ENCODE measurements at regions not wholly inside any gene's neighbourhood (a gene's known extent, or its start where the extent isn't known, plus 50 kb on each side); places are given as distances from the start of the nearest gene placed in this dataset.

DNA sequence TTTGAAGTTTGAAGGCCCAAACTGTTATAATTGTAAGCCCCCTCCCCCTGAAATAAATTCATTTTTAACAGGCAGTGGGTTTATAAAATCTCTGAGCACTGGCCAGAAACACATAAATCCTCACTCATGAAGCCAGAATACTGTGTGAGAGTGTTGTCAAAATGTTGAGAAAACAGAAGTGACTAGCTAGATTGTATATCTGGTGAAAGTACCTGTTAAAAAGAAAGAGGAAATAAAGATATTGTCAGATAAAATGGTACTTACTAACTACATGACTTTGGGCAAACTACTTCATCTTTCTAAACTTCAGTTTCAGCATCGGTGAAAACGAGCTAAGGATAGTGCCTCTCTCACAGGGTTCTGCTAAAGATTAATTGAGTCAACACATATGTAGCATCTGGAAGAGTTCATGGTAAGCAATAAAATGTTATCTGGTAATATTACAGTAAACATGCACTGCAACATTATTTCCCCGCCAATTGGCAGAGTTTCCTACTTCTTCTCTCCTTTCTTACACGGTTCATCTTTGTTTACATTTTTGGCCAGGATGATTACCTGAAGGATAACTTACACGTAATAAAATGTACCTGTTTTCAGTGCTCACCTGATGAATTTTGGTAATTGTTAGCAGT lies 202.5 kb upstream of the CHRM2 start:
- DNase-seq (ENCODE audit: low read depth) = no peak

DNA sequence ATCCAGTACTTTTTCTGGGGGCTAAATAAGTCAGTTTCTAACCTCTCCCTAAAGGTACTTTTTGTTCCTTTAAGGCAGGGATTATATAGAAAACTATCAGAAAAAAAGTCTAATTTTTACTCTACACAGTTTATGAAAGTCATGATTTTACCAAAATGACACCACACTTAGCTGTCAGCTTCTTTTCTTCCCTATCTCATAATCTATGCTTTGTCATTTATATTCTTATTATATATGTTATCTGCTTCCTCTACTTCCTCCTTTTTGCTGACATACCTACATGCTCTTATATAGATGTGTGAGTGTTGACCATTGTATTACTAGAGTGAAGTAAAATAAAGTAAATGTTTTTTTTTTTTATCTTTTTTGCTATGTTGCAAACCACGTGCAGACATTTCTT lies 203.9 kb upstream of the CHRM2 start:
- no peak for DNase-seq (ENCODE audit: low read depth)

DNA sequence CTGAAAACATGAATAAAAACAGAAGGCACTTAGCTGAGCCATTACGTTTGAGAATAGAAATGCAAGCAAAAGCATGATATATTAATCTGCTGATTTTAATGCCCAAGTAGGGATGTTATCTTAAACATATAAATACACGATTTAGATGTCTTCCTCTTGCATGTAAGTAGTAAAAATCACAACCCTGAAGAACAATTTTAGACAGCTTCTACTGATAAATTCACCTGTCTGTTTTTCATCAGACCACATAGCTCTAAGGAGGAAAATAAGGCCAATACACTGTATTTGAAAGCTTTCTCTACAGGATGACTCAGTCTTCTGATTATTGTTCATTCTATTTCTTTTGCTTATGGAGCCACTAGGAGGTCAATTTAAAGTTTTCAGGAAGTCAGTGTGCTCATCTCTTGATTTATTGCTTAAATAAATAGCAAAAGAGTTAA lies 210.9 kb upstream of the CHRM2 start:
- no peak for DNase-seq (ENCODE audit: low read depth)

DNA sequence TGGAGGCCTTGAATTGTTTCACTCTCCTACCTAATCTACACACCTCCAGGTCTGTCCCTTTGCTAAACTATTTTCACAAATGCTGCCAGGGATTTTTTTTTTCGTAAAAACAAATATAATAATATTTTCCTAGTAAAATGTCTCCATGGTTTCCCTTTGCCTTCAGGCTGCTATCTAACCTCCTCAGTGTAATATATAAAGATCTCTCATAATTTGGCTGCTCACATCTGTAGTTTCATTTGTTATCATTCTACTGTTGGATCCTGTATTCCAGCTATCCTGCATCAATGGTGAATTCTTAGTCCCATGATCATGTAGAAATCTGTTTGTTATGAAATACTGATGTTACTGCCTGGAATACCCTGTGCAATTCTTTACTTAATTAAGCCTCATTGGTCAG lies 211.9 kb upstream of the CHRM2 start:
- no peak for DNase-seq (ENCODE audit: low read depth)

DNA sequence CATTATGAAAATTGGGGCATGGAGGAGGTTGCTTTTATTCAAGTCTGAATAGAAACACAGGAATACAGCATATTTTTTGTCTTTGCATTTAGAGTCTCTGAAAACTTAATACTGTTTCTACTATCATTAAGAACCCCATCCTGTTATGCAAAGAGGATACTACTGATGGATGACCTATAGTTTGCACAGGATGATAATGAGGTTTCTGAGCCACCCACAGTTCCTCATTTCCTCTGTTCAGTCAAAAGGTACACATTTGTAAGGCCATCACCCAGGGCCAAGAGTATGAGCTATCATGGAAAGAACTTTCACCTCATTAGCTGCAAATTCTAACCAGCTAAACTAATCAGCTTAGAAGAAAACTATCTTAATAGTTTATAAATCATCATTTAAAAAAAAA lies 213.0 kb upstream of the CHRM2 start:
- DNase-seq (ENCODE audit: low read depth) = no peak

DNA sequence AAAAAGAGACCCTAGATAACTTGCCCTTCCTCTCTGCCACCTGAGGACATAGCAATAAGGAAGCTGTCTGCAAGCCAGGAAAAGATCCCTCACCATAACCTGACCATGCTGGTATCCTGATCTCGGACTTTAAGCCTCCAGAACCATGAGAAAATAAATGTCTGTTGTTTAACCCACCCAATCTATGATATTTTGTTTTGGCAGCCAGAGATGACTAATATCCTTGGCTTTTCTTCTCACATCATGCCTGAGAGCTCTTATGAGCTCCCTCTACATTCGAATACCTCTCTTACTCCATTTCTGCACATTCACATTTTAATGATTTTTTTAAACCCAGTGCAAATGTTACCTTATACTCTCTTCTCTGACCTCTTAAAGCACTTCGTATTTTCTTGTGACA lies 214.0 kb upstream of the CHRM2 start:
- DNase-seq (ENCODE audit: low read depth) = no peak

DNA sequence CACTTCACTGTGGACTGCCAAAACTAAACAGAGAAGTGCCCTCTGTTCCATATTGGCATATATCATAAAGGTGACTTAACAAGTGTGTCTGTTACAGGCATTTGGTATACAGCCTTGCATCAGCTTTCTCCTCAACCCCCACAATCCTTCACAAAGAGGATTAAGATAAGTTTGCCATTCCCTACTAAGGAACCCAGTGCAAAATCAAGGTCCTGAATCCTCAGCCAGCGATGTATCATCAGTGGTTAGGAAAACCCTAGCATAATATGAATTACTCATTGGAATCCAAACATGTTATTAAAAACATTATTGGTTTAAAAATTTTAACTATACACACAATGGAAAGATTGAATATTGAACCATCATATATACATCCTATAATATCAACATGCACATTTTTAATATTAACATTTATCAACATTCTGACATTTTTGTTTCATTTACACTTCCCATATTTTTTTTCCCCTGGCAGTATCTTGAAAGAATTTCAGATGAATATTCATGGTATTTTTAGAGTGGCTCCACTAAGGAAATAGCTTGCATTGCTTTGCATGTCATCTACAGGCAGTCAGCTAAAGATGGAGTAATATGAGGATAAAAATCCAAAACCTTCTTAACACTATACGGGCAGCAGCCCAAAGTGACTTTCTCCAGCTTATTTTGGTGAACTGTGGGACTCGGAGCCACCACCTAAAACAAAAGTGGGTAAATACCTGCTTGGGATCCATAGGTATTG lies 215.6 kb upstream of the CHRM2 start:
- no peak for DNase-seq (ENCODE audit: low read depth)

DNA sequence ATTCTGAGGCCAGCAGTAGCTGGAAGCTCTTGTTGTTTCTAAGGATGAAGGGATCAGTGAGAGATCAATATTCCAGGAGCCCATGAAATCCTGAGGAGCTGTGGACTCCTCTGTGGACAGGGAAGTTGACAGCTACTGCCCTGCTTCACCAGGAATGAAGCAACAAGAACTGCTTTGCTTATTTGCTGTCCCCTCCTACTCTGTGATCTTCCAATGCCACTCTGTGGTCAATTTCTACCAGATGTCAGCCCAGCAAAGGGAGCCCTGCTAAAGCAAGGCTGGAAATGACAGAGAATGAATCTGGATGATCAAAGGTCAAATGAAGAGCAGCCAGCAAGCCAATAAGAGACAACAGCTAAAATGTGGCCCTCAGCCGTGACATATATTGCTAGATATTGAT lies 227.5 kb upstream of the CHRM2 start:
- no peak for DNase-seq (ENCODE audit: low read depth)

DNA sequence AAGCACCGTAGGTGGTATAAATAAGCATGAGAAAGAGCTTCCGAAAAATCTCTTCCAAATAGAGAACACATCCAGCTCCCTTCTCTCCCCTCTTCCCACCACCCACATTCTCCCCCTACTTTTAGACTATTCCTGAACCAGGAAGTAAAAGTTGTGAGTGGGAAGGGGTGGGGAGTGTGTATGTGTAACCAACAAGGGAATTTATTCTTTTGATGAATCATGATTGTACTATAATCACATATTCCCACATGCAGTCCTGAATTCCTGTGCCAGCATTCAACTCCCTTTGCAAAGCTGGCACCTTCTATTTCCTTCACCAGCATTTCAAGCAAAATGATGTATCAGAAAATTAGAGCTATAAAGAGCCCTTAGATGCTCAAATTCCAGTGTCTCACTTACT lies 230.6 kb upstream of the CHRM2 start:
- no peak for DNase-seq (ENCODE audit: low read depth)

DNA sequence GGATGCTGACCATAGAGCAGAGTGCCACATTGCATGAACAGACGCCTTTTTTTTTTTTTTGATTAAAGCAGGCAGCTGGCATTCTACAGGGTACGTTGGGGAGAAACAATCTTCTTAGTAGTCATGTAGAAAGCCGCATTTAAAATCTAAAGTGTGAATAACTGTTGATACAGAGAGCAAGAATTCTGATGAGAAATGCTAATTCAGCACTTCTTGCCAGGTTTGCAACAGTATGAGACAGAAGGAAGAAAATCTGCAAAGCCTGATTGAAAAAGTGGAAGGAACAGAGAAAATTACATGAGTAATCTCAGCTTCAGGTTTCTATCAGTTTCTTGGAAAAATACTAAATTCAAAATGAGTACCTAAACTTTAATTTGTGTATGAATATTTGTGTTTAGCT lies 232.7 kb upstream of the CHRM2 start:
- no peak for DNase-seq (ENCODE audit: low read depth)

DNA sequence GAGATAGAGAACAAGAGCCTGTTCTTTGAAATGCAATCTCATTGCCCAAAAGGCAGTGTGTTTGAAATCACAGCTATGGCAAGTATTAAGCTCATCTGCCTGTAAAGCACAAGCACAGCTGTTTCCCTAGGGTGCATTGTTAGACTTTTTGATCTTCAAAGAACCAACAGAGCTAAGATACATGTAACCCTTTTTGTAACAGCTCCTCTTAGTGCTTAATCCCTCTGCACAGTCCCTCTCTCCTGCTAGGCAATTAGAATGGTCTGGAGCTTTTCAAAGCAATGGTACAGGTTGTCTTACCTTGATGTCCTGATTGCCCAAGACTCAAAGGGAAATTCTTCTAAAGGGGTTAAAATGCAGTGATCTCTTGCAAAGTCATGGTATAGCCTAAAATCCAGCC lies 249.6 kb upstream of the CHRM2 start:
- no peak for DNase-seq (ENCODE audit: low read depth)

DNA sequence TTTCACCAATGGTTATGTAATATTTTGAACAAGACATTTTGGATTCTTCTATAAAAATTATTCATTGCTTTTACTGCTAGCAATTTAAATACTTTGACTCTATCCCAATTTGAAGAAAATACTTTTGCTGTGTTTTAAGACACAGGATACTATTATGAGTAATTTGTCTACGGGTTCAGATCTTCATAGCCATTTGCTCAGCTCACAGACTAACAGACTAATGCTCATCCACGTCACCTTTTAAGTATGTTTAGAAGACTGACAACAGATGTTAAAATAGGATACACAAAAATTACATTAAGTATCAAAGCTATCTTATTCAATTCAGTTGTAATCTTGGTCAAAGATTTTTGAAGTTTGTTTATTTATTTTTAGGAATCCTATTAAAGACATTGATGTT lies 251.3 kb upstream of the CHRM2 start:
- no peak for DNase-seq (ENCODE audit: low read depth)

DNA sequence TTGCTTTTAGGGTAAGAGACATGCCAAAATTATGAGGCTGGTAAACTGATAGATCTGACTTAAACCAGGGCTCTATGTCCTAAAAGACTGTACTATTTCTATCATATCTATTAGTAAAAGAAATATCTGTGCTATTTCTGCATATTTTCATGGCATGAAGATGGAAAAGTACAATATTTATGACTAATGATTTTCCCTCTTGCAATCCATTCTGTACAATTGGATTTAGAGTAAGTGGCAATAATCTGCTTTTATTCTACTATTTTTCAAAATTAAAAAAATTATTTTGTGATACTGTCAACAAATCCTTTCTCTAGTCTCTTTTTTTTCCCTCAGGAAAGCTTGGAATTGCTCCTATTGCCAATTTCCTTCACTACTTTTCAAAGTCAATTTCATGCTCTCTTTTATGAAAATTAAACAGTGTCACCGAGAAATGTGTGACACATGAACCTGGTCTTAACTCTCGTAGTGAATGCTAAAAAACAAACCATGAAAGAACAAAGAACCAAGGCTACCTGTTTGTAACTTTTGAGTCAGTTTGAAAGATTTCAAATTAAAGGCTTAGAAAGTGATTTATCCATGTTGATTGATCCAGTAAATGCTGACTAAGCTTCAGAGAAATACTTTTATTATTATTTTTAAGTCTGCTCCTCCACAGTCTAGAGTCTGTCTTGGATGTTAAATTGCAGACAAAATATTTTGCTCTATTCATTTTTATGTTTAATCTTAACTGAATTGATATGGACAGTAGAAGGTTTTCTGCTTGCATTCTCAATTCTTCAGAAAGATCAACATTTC lies 262.7 kb upstream of the CHRM2 start:
- no peak for DNase-seq (ENCODE audit: low read depth)

DNA sequence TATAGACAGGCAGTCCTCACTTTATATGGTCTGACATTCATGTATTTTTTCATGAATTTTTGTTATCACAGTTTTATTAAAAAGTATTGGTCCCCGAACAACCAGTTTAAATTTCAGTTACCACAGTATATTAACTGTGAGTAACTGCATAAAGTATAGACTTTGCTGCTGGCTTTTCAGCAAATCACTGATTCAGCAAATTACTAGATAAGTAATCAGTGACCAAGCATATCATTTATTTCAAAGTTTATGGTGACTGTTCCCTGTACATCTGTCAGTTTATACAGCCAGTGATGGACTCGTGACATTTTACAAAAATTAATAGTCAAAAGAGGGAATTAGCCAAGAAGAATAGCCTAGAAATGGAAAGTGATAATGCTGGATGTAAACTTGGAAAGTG lies 266.7 kb upstream of the CHRM2 start:
- DNase-seq (ENCODE audit: low read depth) = no peak

DNA sequence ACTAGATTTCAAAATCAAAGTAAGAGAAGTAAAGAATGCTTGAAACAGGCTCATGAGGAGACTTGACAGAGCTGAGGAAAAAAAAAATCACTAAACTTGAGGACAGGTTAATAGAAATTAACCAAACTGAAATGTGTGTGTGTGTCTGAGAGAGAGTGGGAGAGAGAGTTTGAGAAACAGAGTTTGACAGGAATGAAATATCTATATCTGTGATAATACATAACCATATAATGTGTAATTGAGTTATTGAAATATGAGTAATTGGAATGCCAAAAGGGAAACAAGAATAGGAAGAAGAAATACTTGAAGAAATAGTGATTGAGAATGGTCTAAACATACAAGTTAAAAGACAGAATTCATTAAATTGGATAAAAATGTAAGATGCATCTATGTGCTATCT lies 268.0 kb upstream of the CHRM2 start:
- DNase-seq (ENCODE audit: low read depth) = no peak

DNA sequence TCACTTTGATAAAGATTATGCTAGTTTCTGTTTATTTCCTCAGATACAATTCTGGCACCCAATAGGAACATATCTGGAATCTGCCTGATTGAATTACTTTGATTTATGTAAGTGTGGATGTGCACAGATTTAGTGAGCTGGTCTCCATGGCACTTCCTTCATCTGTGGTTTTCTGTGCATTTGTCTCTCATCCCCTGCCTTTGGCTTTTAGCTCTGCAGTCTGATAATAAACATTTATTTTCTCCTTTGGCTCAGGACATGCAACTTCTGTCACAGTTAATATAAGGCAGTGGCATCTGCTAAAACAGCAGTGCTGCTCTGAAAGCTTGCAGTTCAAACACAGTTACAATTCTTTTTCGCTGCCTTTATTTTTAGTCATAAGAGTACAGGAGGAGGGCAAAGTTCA lies 273.7 kb upstream of the CHRM2 start:
- no peak for DNase-seq (ENCODE audit: low read depth)

DNA sequence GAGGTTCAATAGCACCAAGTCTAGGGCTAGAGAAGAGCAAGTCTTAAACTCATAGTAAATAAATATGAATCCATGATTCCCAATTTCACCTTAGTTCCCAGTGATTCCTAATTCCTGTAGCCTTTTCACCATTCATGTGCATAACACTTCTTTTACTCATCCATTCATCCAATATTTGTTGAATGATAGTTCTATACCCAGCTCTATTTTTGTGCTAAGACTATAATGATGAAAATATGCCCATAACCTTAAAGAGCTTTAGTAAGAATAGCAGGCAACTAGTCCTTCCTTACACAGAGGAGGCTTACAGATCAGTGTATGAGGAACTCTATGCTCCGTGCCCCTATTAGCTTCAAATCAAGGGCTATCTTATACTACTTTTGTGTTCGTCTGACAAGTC lies 280.2 kb upstream of the CHRM2 start:
- DNase-seq (ENCODE audit: low read depth) = no peak

DNA sequence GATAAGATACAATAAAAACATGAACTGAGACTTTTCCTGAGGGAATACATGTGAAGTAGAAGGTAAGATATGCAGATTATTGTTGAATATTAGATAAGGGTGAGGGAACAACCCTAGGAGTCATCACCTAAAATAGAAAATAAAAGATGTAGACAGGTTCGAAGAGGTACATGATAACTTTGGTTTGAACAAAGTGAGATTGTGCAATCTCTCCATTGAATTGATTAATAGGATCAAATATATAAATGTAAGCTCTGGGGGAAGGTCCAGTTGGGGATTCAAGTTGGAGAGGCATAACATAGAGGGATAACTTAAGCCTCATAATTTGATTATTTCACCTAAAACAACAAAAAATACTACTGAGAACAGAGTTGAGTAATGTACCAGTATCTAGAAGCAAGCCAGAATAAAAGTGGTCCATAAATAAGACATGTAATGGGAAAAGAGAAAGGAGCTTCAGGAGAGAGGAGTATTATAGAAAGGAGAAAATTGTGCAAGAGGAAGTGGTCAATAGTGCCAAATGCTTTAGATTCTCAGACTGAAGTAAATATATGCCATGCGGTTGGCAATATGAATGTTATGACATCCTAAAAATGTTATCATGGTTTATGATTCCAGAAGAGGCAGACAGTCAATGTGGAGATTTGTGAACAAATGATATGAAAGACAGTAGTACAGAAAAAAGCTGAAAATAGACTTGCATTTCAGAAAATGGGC lies 282.3 kb upstream of the CHRM2 start:
- DNase-seq (ENCODE audit: low read depth) = no peak

DNA sequence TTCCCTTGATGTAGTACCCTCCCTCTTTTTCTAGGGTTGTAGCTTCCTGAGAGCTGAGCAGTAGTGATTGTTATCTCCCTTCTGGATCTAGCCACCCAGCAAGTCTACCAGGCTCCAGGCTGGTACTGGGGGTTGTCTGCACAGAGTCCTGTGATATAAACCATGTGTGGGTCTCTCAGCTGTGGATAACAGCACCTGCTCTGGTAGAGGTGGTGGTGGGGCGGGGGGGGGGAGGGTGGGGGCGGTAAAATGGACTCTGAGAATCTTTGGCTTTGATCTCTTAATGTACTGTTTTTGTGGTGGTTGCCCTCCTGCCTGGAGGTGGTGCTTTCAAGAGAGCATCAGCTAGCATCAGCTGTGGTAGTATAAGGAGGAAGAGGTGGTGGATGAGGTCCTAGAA lies 302.0 kb upstream of the CHRM2 start:
- no peak for DNase-seq (ENCODE audit: low read depth)

DNA sequence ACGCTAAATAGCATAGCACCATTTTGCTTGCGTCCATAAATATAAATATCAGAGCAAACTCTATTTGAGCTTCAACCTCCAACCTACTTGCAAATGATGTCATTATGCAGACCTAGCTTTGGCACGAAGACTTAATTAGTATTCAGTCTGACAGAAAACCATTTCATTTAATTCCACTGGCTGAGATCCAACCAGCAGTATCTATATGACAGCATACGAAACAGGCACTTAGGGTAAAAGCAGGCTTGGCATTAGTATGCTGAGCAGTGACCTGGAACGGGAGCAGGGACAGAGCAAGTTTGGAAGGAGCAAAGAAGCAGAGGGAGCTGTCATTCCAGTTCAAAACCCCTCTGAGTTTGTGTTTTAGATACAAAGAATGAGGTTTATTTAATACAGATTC lies 312.5 kb upstream of the CHRM2 start:
- DNase-seq (ENCODE audit: low read depth) = no peak

DNA sequence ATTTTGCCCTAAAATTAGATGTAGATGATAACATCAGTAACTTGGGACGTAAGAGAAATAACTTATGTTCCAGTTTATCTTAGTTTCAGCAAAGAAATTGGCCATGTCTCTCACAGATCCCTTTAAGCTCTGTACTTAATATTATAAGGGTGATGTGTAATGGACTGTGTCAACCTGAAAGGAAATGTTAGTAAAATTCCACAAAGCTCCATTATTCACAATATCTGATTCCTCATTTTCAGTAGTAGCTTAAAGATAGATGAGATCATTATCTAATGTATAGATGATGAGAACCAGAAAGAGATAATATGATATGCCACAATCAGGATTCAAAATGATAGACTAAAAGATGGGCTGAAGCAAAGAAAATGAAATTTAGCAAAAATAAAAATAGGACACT lies 316.8 kb upstream of the CHRM2 start:
- no peak for DNase-seq (ENCODE audit: low read depth)

DNA sequence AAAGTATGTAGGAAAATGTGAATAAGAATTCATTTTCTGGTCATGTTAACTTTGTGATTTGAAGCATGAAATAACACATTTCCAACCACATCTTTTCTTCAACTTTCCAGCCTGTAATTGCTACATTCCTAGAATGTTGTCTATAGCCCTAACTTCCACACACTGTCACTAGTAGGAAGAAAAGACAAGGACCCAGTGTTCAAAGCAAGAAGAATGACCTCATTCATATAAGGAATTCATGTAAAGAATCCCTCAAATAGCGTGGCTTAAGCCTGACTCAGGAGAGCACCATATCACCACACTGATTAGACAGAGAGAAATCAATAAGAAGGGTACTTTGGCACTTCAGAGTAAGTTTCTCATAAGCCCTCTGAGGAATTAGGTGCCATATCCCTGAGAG lies 318.7 kb upstream of the CHRM2 start:
- no peak for DNase-seq (ENCODE audit: low read depth)

DNA sequence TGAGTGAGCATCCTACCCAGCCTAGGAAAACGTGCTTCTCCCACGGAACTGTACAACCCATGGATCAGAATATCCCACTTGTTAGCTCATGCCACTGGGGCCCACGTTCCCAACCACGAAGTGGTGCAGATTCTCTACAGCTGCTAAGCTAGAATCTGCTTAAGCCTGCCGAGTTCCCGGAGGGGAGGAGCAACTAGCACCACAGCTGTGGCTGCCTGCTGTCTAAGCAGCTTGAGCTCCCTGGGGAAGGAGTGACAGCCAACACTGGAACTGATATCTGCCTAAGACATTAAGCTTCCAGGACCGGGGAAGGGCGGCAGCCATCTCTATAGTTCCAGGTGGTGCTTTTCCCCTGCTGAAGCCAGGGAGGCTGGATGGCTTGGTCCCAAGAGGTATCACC lies 334.7 kb upstream of the CHRM2 start:
- no peak for DNase-seq (ENCODE audit: low read depth)

Measured in stimulated activated CD8-positive, alpha-beta memory T cell treated with anti-CD3 and anti-CD28 coated beads, Interleukin-4, amount 100 ng/mL, for 24 hours (primary cell).